NCI-H2029 (cell line): ENCODE measurements at regions not wholly inside any gene's neighbourhood (a gene's known extent, or its start where the extent isn't known, plus 50 kb on each side); places are given as distances from the start of the nearest gene placed in this dataset.
"Not testable (repeated sequence)": the region's sequence is repeated elsewhere in the genome, so short reads cannot be mapped to it uniquely, and the experiment has no call there.

ENCODE experiments used
- DNase-seq: peaks from one replicate; lab custom pipeline; 2025; lab: John Stamatoyannopoulos, UW

DNA sequence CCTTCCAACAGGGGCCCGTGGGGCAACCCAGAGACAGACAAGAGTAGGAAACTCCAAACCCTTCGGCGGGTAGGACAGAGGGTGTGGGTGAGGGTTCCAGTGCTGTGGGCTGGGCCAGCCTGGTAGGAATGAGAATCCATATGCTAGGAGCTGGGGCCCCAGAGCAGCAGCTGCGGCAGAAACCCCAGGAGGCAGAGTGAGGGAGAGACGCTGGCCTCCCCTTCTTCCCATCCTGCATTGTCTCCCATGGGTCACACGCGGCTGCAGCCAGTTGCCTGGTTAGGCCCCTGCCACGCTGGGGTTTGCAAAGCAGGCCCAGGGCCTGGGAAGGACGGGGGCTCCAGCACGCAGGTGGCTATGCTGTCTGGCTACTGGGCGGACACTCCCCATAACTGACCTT, 113.1 kb upstream of the CCZ1B start:
- DNase-seq: not testable (repeated sequence)

DNA sequence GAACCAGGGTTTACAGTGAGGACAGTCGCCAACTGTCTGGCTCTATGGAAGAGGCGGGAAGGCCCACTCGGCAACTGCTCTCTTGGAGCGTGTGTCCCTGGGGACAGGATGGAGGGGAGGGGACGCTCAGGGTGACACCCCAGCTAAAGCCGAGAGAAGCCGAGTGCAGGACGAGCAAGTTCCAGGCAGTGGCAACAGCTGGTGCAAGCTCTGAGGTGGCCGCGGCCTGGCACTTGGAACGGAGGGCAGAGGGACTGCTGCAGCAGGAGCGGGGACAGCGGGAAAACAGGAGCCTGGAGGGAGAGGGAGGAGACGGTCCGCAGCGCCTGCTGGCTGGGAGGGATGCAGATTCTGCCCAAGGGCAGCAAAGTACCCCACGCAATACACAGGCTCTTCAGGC, 113.8 kb upstream of the CCZ1B start:
- DNase-seq: not testable (repeated sequence)

DNA sequence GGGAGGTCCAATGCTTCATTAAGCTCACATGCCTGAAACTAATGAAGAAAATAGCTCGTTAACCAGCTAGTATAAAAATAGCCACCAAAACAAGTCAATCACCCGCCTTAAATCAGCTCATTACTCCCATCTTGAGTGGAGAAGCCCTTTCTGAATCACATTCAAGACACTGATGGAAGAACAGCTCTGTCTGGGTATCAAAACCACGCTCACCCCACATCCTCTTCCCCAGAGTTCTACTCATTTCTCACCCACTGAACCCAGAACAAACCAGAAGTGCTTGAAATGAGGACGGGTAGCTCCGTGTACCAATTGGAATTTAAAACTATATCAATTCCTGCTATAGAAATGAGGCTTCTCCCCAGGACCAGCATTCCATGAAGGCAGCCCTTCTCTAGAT, 120.8 kb upstream of the CCZ1B start:
- not testable (repeated sequence) for DNase-seq

DNA sequence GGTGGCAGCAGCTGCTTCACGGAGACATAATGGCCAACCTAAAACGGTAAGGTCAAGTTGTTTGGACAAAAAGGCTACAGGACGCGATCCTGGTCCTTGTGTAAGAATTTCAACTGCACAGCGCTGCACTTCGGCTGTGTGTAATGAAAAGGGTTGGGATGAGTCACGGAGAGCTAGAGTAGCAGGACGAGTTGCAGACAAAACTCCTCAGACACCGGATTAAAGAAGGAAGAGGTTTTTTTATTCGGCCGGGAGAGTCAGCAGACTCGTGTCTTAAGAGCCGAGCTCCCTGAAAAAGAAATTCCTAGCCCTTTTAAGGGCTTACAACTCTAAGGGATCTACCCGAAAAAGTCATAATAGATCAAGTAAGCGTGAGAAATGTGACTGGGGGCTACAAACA, 124.2 kb upstream of the CCZ1B start:
- not testable (repeated sequence) for DNase-seq

DNA sequence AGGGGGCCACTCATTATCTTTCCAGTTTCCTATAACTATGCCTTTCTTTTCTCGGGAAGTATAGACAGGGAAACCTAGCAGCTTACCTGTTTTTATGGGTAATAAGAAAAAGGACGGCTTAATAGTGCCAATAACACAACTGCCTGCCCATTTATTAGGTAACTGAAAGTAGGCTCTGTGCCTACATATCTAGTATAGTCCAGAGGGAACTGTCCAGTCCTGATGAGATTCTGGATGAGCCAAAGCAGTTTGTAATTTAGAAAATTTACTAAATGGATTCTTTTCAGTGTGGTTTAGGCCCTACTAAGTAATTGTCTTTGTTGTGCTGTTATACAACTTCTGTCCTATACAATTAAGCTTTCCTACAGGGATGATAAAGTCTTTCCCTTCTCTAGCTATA, 125.5 kb upstream of the CCZ1B start:
- DNase-seq: not testable (repeated sequence)

DNA sequence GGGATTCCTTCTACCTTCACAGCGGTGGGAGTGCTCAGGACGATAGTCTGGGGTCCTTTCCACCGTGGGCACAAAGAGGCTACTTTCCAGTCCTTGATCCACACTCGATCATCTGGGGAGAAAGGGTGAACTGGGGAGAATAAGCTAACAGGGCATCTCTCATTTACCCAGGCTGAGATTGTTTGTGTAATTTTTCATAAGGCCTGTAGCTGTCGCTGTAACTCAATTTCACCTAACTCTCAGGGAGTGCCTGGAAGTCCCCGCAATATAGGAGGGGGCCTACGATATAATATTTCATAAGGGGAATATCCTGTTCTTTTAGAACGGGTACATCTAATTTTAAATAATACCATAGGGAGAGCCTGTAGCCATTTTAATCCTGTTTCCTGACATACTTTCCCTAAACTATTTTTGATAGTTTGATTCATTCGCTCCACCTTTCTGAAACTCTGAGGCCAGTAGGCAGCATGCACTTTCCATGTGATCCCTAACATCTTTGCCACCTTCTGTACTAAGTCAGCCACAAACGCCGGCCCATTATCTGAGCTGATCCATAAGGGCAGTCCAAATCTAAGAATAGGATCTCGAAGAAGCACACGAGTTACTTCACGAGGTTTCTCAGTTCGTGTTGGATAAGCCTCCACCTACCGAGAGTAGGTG, 127.2 kb upstream of the CCZ1B start:
- not testable (repeated sequence) for DNase-seq

DNA sequence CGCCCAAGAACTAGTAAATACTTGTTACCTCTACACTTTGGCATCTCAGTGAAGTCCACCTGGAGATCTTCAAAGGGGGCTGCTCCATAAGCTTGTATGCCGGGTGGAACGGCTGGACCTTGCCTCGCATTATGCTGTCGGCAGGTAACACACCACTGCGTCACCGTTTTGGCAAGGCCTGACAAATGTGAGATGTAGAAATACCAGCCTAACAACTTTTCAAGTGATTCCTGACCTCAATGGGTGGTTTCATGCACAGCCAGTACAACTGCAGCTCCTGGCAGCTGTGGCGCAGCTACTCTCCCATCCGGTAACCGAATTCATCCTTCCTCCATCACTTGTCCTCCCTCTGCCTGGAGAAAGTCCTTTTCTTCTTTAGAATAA, 127.7 kb upstream of the CCZ1B start:
- DNase-seq: not testable (repeated sequence)

DNA sequence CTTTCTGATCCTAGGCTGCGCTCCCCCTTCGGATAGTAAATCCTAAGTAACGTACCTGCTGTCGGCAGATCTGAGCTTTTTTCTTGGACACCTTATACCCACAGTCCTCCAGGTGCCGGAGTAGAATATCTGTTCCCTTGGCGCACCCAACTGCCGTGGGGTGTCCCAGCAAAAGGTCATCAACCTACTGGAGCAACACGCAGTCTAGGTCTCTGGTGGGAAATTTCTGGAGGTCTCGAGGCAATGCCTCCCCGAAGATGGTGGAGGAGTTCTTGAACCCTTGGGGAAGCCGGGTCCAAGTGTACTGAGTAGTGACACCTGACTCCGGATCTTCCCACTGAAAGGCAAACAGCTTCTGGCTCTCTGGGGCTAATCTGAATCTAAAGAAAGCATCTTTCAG, 129.3 kb upstream of the CCZ1B start:
- DNase-seq: not testable (repeated sequence)

DNA sequence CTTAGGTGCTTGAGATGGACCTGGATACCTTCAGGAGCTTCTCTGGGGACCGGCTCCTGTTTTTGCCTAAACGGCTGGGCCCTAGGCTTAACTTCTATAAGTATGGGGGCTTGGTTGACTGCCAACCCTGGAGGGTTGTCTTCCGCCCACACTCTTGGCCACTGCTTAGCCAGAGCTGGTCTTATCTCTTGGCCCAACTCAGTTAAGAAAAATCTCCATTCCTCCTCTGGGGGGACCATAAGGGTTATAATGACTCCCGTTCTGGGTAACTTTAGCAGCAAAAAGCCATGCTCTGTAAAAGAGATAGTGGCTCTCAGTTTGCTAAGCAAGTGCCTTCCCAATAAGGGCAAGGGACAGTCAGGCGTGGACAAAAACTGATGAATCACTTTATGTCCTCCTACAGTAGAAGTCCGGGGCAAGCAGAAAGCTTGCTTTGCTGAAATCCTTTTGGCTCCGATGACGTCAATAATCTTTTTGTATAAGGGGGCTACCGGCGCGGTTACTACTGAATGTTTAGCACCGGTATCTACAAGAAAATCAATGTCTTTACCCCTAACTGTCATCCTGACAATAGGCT, 130.0 kb upstream of the CCZ1B start:
- not testable (repeated sequence) for DNase-seq

DNA sequence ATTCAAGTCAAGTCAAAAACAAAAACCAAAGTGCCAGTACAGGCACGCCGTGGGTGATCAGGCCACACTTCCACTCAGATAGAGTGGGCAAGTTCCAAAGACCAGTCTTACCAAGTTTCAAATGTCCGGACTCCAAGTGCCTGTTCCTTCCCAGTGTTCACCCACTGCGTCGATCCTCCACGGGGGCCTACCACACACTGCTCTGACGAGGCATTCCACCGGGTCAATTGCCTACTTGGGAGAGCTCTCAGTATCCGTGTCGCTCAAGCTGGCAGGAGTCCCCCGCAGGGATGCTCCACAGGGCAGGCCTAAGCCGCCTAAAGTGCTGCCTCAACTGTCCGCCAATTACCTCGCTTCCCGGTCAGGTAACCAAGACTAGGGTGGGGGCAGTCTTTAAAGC, 132.3 kb upstream of the CCZ1B start:
- DNase-seq: not testable (repeated sequence)

DNA sequence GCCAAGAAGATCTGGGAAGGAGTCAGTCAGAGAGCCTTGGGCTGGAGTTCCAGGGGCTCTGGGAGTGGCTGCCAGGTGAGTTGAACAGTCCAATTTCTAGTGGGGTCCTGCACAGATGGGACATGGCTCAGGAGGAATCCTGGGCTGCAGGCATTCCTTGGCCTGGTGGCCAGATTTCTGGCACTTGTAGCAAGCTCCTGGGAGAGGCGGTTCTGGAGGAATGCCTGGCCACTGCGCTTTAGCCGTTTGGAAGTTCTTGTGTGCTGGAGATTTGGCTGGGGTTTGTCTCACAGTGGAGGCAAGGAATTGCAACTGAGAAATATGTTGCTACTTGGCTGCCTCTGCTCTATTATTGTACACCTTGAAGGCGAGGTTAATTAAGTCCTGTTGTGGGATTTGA, 133.9 kb upstream of the CCZ1B start:
- not testable (repeated sequence) for DNase-seq

DNA sequence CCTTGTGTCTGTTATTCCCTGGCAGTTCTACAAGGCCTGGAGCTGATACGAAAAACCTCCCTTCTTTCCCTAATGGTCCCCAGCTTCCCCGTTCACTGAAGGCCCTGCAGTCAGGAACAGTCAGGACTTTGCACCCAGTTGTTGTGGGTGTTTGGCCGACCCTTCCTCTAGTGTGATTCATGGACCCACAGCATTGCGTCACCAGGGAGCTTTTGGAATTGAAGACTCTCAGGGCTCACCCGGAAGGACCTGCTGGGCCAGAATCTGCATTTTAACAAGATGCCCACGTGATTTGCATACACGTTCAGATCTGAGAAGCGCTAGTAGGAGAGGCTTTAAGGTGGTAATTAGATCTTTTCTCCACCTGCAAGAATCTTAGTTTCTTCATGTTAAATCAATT, 136.8 kb upstream of the CCZ1B start:
- DNase-seq: not testable (repeated sequence)

DNA sequence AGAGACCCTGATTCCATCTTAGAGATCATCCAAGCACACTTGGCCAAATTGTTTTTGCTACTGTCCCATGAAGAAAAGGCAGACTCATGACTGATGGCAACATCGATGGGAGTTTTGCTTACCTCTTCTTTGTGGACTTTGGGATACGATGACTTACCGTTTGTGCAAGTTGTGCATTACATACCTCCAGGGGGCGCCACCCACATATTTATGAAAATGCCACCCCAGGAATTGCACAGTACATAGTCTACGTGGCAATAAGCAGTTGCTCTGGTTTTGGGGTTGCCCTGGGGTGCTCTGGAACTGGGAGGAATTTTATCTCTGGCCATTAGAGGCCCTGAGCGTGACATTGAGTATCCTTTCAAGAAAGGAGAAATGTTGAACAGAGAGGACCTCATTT, 139.0 kb upstream of the CCZ1B start:
- peak; percentile 10 for DNase-seq

DNA sequence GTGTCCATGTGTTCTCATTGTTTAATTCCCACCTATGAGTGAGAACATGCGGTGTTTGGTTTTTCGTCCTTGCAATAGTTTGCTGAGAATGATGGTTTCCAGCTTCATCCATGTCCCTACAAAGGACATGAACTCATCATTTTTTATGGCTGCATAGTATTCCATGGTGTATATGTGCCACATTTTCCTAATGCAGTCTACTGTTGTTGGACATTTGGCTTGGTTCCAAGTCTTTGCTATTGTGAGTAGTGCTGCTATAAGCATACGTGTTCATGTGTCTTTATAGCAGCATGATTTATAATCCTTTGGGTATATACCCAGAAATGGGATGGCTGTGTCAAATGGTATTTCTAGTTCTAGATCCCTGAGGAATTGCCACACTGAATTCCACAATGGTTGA, 144.1 kb upstream of the CCZ1B start:
- DNase-seq: not testable (repeated sequence)

DNA sequence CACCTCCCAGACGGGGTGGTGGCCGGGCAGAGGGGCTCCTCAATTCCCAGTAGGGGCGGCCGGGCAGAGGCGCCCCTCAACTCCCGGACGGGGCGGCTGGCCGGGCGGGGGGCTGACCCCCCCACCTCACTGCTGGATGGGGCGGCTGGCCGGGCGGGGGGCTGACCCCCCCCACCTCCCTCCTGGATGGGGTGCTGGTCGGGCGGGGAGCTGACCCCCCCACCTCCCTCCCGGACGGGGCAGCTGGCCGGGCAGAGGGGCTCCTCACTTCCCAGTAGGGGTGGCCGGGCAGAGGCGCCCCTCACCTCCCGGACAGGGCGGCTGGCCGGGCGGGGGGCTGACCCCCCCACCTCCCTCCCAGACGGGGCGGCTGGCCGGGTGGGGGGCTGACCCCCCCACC, 148.8 kb upstream of the CCZ1B start:
- not testable (repeated sequence) for DNase-seq

DNA sequence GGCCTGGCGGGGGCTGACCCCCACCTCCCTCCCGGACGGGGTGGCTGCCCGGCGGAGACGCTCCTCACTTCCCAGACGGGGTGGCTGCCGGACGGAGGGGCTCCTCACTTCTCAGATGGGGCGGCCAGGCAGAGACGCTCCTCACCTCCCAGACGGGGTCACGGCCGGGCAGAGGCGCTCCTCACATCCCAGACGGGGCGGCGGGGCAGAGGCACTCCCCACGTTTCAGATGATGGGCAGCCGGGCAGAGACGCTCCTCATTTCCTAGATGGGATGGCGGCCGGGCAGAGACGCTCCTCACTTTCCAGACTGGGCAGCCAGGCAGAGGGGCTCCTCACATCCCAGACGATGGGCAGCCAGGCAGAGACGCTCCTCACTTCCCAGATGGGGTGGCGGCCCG, 149.3 kb upstream of the CCZ1B start:
- DNase-seq: not testable (repeated sequence)

DNA sequence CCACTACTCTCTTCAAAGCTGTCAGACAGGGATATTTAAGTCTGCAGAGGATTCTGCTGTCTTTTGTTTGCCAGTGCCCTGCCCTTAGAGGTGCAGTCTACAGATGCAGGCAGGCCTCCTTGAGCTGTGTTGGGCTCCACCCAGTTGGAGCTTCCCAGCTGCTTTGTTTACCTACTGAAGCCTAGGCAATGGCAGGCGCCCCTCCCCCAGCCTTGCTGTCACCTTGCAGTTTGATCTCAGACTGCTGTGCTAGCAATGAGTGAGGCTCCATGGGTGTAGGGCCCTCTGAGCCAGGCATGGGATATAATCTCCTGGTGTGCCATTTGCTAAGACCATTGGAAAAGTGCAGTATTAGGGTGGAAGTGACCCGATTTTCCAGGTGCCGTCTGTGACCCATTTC, 151.3 kb upstream of the CCZ1B start:
- not testable (repeated sequence) for DNase-seq

DNA sequence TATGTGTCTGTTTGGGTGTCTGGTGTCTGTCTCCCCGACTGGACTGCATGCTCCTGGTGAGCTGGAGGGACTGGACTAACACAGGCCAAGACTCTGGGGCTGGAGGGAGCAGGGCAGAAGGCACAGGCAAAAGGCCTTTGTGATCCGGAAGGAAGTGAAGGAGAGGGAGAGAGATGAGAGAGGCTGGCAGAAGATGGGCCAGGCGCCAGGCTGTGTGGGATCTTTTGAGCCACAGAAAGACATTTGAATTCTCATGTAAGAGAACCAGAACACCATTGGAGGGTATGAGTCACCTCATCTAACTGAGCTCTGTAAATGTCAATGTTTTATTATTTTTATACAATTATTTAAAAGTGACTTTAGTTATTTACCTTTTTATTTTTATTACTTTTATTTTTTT, 152.3 kb upstream of the CCZ1B start:
- not testable (repeated sequence) for DNase-seq

DNA sequence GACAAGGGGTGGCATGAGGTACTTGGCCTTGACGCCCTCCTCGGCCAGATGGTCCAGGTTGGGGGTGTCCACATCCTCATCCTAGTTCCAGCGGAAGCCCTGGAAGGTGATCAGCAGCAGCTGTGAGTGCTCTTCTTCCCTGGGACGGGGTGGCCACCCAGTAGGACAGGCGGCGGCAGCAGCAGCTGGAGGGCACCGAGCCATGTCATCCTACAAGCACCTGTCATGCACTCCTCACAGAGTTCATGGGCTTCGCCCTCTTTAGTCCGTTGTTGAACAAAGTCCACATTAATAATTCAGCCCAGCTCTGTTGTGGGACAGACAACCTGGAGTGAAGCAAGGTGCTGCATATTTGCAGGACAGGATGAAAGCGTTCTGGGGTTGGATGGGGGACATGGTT, 153.4 kb upstream of the CCZ1B start:
- DNase-seq: not testable (repeated sequence)

DNA sequence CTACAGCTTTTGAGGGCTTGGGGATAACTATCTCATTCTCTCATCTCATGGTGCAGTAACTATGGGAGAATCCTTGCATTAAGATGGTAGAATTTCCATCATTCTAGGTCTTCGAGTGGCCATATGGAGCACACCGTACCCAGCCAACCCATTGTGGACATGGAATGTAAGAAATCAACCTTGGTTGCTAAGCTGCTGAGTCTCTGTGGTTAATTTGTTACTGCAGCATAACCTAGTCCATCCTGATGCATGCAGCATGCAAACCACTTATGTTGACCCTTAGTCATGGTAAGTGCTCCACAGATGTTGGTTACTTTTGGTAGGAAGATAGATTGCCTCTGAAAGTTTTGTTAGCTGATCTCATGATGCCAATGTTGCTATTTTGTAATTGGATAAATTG, 156.3 kb upstream of the CCZ1B start:
- not testable (repeated sequence) for DNase-seq

DNA sequence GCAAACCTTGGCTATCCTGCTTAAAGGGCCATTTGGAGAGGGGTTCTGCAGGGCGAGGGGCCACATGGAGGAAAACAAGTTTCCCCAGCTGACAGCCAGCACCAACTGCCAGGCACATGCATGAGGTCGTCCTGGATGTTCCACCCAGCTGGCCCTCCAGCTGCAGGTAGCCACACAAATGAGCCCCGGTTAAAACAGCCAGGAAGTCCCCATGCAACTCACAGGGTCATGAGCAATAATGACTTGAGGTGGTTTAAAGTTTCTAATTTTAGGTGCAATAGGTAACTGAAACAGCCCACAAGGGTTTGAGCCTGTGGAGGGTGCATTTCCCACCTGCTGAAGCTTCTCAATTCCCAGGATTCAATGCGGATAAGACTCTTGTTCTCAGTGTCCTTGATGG, 160.8 kb upstream of the CCZ1B start:
- not testable (repeated sequence) for DNase-seq

DNA sequence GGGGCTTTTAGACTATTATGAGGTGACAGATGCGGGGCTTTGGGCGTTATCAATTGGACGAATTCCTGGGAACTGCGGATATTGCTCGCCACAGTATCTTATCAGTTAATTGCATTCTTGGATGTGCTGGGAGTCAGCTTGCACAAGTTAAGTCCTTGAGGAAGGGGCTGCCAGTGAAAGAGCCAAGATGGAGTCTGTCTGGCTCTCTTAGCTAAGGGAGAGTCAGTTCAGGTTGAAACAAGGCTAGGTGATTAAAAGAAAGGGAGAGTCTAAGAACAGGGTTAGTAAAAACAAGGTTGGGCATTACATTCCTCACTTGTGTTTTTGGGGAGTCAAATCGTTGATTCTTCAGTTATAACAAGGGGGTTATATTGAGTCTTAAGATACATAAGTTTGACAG, 162.5 kb upstream of the CCZ1B start:
- DNase-seq: not testable (repeated sequence)

DNA sequence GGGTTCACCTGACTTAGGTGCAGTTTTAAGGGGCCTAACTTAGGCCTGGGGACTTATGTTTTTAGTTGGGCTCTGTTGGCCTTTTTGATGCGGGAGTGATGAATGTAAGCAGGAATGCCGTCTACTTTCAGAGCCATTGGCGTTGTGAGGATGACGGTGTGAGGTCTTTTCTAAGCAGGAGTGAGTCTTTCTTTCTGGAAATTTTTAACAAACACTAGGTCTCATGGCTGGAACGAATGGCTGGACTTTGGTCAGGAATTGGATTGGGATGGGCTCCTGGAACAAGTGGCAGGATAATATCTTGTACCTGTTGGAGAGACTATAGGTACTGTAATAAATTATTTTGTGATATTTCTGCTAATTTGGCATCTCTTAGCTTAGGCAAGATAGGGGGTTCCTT, 163.9 kb upstream of the CCZ1B start:
- not testable (repeated sequence) for DNase-seq
